ENCODE measurements at regions not wholly inside any gene's neighbourhood (a gene's known extent, or its start where the extent isn't known, plus 50 kb on each side); places are given as distances from the start of the nearest gene placed in this dataset.

DNA sequence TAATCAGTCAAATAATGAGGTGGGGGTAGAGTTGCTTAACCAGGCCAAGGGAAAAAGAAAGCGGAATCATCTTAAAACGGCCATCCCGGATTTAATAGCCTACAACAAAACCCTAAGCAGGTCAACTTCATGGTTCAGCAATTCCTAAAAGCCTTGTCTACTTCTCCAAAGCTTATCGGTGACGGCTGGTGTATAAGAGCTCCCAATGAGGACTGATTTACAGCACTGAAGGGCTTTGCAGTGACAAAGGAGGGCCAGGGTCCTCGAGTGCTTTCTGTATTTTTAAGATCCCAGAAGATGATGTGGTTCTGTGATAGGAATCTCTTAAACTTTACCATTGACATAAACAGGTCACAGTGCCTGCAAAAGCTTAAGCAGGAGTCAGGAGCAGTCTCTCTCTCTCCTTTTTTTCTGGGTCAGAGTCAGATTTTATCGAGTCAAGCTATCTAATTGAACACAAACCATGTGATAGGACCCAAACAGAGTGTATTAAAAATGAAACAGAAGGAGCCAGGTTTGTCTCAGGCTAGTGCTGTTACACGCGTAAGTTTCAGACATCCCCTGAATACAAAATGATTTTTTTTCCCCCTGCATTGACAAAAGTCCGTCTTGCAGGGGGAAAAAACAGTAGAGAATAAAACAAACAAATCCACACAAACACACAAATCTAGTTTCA is 663.6 kb upstream of the ZNF608 start:
- TSS peak; percentile 73 for BruUV-seq (replicated peaks)
- no peak for DNase-seq

DNA sequence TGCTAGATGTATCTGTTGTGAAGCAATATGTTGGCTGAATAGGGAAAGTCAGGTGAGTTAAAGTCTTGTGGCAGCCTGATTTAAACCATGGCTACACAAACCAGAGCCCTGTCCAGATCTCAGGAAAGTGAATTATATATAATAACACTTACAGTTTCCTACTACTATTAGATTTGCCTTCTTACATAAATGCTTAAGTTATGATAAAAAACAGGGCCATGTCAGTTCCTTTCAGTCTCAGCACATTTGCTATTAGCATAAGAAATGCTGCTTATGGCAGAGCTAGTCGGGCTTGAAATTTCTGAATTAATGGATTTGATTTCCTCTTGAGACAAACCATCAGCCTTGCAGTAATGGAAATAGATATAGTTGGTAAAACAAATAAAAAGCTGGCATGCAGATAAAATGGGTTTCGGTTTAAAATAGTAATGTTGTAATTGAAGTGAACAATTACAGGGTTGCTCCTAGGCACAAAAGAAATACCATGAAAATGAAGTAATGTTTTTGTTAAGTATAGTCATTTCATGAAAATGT is 664.2 kb upstream of the ZNF608 start:
- Mint-ChIP-seq H3K4me3 (ENCODE audit: low read depth, unreplicated experiment) (peak overlapping the region; percentile 50), H3K9me3 (ENCODE audit: low read depth, unreplicated experiment) (no peaks in the 10 kb centered on the region), H3K27me3 (ENCODE audit: unreplicated experiment) (no peaks in the 10 kb centered on the region), H3K36me3 (ENCODE audit: insufficient read depth, unreplicated experiment) (peaks cover 34% of the 10 kb centered on the region), H3K27ac (ENCODE audit: unreplicated experiment) (peak overlapping the region; percentile 96), H3K4me1 (ENCODE audit: low read depth, unreplicated experiment) (peaks cover 53% of the 10 kb centered on the region)
- TF ChIP-seq, protein P1, sequence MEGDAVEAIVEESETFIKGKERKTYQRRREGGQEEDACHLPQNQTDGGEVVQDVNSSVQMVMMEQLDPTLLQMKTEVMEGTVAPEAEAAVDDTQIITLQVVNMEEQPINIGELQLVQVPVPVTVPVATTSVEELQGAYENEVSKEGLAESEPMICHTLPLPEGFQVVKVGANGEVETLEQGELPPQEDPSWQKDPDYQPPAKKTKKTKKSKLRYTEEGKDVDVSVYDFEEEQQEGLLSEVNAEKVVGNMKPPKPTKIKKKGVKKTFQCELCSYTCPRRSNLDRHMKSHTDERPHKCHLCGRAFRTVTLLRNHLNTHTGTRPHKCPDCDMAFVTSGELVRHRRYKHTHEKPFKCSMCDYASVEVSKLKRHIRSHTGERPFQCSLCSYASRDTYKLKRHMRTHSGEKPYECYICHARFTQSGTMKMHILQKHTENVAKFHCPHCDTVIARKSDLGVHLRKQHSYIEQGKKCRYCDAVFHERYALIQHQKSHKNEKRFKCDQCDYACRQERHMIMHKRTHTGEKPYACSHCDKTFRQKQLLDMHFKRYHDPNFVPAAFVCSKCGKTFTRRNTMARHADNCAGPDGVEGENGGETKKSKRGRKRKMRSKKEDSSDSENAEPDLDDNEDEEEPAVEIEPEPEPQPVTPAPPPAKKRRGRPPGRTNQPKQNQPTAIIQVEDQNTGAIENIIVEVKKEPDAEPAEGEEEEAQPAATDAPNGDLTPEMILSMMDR (IDR thresholded peaks at IDR 0.05; ENCODE audit: unreplicated experiment), result no peak
- BruUV-seq (replicated peaks), result no TSS peak
- intact Hi-C loops (cut with micrococcal nuclease; ENCODE audit: unreplicated experiment), result loop anchor here (2.0 to 5.0 kb wide), 6 partner anchors 133 to 813 kb away; no protein-coding TSS in a partner anchor
- CTCF ChIA-PET, result interaction anchor here (0.7 to 1.9 kb wide), 4 partner anchors 11 to 1013 kb away, joined by 3 to 4 read pairs (median 4); no protein-coding TSS in a partner anchor
- DNase-seq, result no peak

More for the DNA sequence above, 663.6 kb upstream of the ZNF608 start:
- no peaks in the 10 kb centered on the region for H3K9me3 Mint-ChIP-seq (ENCODE audit: low read depth, unreplicated experiment)
- peak overlapping the region; percentile 96 for H3K27ac Mint-ChIP-seq (ENCODE audit: unreplicated experiment)
- H3K36me3 Mint-ChIP-seq (ENCODE audit: insufficient read depth, unreplicated experiment), result peaks cover 34% of the 10 kb centered on the region
- peak overlapping the region; percentile 54 for H3K4me3 Mint-ChIP-seq (ENCODE audit: low read depth, unreplicated experiment)
- CTCF ChIA-PET, result interaction anchor here (0.6 to 2.1 kb wide), 6 partner anchors 12 to 813 kb away, joined by 3 to 11 read pairs (median 4); no protein-coding TSS in a partner anchor
- peaks cover 53% of the 10 kb centered on the region for H3K4me1 Mint-ChIP-seq (ENCODE audit: low read depth, unreplicated experiment)
- no peaks in the 10 kb centered on the region for H3K27me3 Mint-ChIP-seq (ENCODE audit: unreplicated experiment)
- intact Hi-C loops (cut with micrococcal nuclease; ENCODE audit: unreplicated experiment), result loop anchor here (1.0 to 10.0 kb wide), 11 partner anchors 75 to 1735 kb away; no protein-coding TSS in a partner anchor
- TF ChIP-seq, protein P1 (IDR thresholded peaks at IDR 0.05; ENCODE audit: unreplicated experiment), result no peak

DNA sequence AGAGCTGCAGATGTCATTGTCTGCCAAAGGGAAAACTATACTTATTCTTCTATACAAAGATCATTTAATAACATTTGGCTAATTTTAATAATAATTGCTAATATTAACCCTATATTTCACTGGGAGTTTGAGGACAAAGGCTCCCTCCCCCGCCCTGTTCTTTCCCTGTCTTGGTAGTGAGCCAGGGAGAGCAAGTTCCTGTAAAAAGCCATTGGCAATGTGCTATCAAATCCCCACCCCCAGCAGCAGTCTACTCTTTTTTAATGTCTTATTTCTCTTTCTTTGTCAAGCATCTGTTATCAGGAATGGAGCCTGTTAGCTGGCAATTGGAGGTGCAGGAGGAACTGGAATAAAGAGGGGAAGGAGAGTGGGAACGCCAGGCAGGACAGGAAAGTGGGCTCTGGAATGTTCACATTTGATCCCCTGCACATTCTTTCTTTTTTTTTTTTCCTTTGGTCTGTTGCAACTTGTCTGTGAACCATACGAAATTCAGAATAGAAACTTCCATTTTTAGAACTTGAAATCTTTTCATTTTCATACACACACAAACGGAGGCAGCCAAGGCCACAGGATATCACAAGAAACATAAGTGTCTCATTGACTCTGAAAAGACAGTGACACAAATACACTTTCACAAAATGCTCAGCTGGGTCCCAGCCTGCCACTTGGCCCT is 664.8 kb upstream of the ZNF608 start:
- CTCF ChIA-PET, result interaction anchor here (0.7 to 2.0 kb wide), 6 partner anchors 11 to 1013 kb away, joined by 3 to 7 read pairs (median 4); no protein-coding TSS in a partner anchor
- H3K36me3 Mint-ChIP-seq (ENCODE audit: insufficient read depth, unreplicated experiment), result peaks cover 34% of the 10 kb centered on the region
- peaks cover 53% of the 10 kb centered on the region for H3K4me1 Mint-ChIP-seq (ENCODE audit: low read depth, unreplicated experiment)
- no peaks in the 10 kb centered on the region for H3K9me3 Mint-ChIP-seq (ENCODE audit: low read depth, unreplicated experiment)
- no peaks in the 10 kb centered on the region for H3K27me3 Mint-ChIP-seq (ENCODE audit: unreplicated experiment)
- DNase-seq, result peak; percentile 58
- TF ChIP-seq, protein P1 (IDR thresholded peaks at IDR 0.05; ENCODE audit: unreplicated experiment), result no peak
- peak overlapping the region; percentile 96 for H3K27ac Mint-ChIP-seq (ENCODE audit: unreplicated experiment)
- intact Hi-C loops (cut with micrococcal nuclease; ENCODE audit: unreplicated experiment), result loop anchor here (2.0 to 5.0 kb wide), 6 partner anchors 134 to 814 kb away; no protein-coding TSS in a partner anchor
- TSS peak; percentile 56 for BruUV-seq (replicated peaks)
- H3K4me3 Mint-ChIP-seq (ENCODE audit: low read depth, unreplicated experiment), result peak overlapping the region; percentile 50

GRCh38 chr5:125411744-125412560 is 665.5 kb upstream of the ZNF608 start:
- peak; percentile 59 for DNase-seq

More at GRCh38 chr5:125411744-125412560, 665.5 kb upstream of the ZNF608 start:
- Mint-ChIP-seq H3K27me3 (ENCODE audit: unreplicated experiment) (no peaks in the 10 kb centered on the region), H3K4me1 (ENCODE audit: low read depth, unreplicated experiment) (peaks cover 53% of the 10 kb centered on the region), H3K27ac (ENCODE audit: unreplicated experiment) (peak overlapping the region; percentile 96), H3K9me3 (ENCODE audit: low read depth, unreplicated experiment) (no peaks in the 10 kb centered on the region), H3K36me3 (ENCODE audit: insufficient read depth, unreplicated experiment) (peaks cover 34% of the 10 kb centered on the region), H3K4me3 (ENCODE audit: low read depth, unreplicated experiment) (peak overlapping the region; percentile 50)
- CTCF ChIA-PET, result interaction anchor here (0.6 to 2.0 kb wide), 7 partner anchors 184 to 665 kb away, joined by 3 to 8 read pairs (median 5); no protein-coding TSS in a partner anchor
- TSS peak; percentile 41 for BruUV-seq (replicated peaks)
- TF ChIP-seq, protein P1 (IDR thresholded peaks at IDR 0.05; ENCODE audit: unreplicated experiment), result no peak
- intact Hi-C loops (cut with micrococcal nuclease; ENCODE audit: unreplicated experiment), result loop anchor here (1.0 to 5.0 kb wide), 8 partner anchors 135 to 815 kb away; no protein-coding TSS in a partner anchor
